NB4 (cell line): ENCODE measurements at regions not wholly inside any gene's neighbourhood (a gene's known extent, or its start where the extent isn't known, plus 50 kb on each side); places are given as distances from the start of the nearest gene placed in this dataset.

ENCODE experiments used
- MYC ChIP-seq: IDR thresholded peaks from 2 replicates; pipeline ENCODE4 v1.6.1; 2011; ENCODE audit warnings: low read depth, low read length
- POLR2A ChIP-seq: IDR thresholded peaks from 2 replicates; pipeline ENCODE4 v1.6.1; 2011; ENCODE audit warnings: mild to moderate bottlenecking; ENCODE audit not compliant: insufficient read length; ENCODE audit errors: extremely low read depth
- TF ChIP-seq, protein P1 (sequence below): IDR thresholded peaks from one replicate; pipeline ENCODE4 v1.5.1; 2012; ENCODE audit warnings: low read depth, low read length
- TF ChIP-seq, protein P2 (sequence below): IDR thresholded peaks from 2 replicates; pipeline ENCODE4 v1.6.1; 2011; ENCODE audit warnings: low read depth, low read length

DNA sequence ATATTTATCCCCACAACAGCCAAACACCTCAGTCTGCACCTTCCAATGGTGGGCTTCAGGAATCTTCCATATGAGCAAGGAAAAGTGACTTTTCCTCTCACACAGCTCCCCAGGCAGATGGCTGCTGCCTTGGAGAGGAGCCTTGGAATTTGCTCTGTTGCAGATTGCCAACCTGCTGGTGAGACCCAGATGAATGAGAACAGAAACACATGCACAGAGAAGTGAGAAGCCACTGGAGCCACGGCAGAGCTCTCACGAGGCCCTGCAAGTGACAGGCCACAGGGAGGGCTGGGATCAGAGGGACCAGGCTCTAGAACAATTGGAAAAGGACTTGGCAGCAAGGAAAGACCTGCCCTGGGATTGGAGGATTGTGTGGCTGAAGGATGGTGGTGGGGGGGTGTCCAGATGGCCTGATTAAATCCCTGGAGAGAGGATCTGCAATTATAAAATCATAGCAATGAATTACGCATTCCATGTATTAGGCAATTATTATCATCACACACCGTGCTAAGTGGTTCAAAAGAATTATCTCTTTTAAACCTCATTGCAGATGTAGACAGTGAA, 84.9 kb upstream of the PWP1 start:
- no peak for TF ChIP-seq POLR2A
- TF ChIP-seq, protein P1, sequence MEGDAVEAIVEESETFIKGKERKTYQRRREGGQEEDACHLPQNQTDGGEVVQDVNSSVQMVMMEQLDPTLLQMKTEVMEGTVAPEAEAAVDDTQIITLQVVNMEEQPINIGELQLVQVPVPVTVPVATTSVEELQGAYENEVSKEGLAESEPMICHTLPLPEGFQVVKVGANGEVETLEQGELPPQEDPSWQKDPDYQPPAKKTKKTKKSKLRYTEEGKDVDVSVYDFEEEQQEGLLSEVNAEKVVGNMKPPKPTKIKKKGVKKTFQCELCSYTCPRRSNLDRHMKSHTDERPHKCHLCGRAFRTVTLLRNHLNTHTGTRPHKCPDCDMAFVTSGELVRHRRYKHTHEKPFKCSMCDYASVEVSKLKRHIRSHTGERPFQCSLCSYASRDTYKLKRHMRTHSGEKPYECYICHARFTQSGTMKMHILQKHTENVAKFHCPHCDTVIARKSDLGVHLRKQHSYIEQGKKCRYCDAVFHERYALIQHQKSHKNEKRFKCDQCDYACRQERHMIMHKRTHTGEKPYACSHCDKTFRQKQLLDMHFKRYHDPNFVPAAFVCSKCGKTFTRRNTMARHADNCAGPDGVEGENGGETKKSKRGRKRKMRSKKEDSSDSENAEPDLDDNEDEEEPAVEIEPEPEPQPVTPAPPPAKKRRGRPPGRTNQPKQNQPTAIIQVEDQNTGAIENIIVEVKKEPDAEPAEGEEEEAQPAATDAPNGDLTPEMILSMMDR, result no peak
- TF ChIP-seq, protein P2, sequence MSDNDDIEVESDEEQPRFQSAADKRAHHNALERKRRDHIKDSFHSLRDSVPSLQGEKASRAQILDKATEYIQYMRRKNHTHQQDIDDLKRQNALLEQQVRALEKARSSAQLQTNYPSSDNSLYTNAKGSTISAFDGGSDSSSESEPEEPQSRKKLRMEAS, result no peak
- no peak for TF ChIP-seq MYC
